ENCODE measurements at regions not wholly inside any gene's neighbourhood (a gene's known extent, or its start where the extent isn't known, plus 50 kb on each side); places are given as distances from the start of the nearest gene placed in this dataset.

DNA sequence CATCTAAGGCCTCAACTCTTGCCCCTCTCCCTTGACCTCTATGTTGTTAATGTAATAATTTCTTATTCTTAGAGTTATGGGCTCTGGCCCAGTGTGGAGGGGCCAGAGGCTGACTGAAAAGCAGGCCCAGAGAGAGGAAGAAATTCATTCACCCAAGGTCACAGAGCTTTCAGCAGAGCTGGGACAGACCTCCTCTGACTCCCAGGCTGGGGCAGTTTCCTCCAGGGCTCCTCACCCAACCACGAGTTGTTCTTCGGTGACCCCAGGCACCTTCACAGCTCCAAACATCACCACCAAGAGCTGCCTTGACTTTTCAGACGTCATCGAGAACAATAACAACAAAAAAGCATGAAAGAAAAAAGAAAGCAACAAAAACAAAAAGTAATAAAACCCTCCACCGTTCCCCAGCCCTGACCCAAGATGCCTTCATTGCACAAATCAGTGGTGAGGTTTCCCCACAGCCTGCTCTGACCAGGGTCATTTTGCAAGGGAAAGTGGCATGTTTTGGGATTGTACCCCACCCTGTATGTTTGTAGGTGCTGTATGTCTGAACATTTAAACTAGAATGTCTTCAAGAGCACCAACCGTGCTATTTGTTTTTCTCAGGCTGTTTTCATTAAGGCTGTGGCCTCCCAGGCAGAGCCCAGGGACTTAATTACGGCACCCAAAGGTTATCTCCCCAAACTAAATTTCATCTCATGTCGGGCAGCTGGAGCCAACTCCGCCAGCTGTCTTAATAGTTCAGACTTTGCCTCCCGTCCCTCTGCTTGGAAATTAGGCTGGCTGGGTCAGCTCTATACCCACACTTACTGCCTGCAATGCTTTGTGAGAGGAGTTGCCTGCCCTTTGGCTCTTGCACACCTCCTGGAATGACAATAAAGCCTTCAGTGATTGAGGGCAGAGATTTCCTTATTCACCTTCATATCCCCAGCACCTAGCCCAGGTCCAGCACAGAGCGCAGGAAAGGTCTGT lies 173.8 kb downstream of the RPLP1 start:
- H3K14ac ChIP-seq (replicated peaks; ENCODE audit: low read depth, low read length), result no peak overlapping the region
- dilution Hi-C loops (cut with HindIII; ENCODE audit: low sequenced_read_pairs, unreplicated experiment), result no loop called here
- no peak overlapping the region for H2AK9ac ChIP-seq (replicated peaks; ENCODE audit: low read depth, low read length, poor library complexity)
- H3K9me1 ChIP-seq (ENCODE audit: insufficient read depth, low read length), result 0 out of 2 replicates have a peak, but pooled peaks cover 3% of the 10 kb centered on the region
- no peaks in the 10 kb centered on the region for H4K20me1 ChIP-seq (ENCODE audit: insufficient read depth, low read length)
- peaks cover 52% of the 10 kb centered on the region for H3K27me3 ChIP-seq (ENCODE audit: control insufficient read depth, insufficient read depth, low read length)
- no peak overlapping the region for H3K23ac ChIP-seq (ENCODE audit: low read depth, low read length)
- ATAC-seq (ENCODE audit: low read depth), result no peak
- BruUV-seq (replicated peaks), result no TSS peak
- H2BK15ac ChIP-seq (ENCODE audit: low read depth, low read length), result no peak overlapping the region
- H2BK120ac ChIP-seq (ENCODE audit: low read depth, low read length), result no peak overlapping the region
- no peak overlapping the region for H3K4me3 ChIP-seq (ENCODE audit: insufficient read depth, low read depth, low read length)
- no peak overlapping the region for H3K4ac ChIP-seq (ENCODE audit: low read depth, low read length)
- no peak for DNase-seq
- WGBS, 2 experiments (ENCODE audit: extremely low coverage in 2 of 2, insufficient read length in 1 of 2), result 53% methylated on average over 2 of the region's 11 CpGs; no CpG with 5 or more reads in 1 of the 2 experiments
- in situ Hi-C loops (cut with MboI; ENCODE audit: low sequenced_read_pairs), result no loop called here
- no peak overlapping the region for H3K56ac ChIP-seq (ENCODE audit: extremely low read depth, insufficient read depth, low read length)
- no peak overlapping the region for H2BK5ac ChIP-seq (ENCODE audit: low read depth, low read length, poor library complexity, severe bottlenecking)
- H2BK20ac ChIP-seq (ENCODE audit: low read depth, low read length), result no peak overlapping the region
- no peak overlapping the region for H3K18ac ChIP-seq (ENCODE audit: low read depth, low read length)
- H2AK5ac ChIP-seq (ENCODE audit: low read depth, low read length), result no peak overlapping the region
- 0 out of 2 replicates have a peak, but pooled peaks cover 2% of the 10 kb centered on the region for H3K9me3 ChIP-seq (ENCODE audit: control insufficient read depth, insufficient read depth, low read length)
- no peak overlapping the region for H3K9ac ChIP-seq (ENCODE audit: low read depth, low read length)
- no peak overlapping the region for H4K91ac ChIP-seq (ENCODE audit: insufficient read depth, low read depth, low read length)
- no peaks in the 10 kb centered on the region for H3K79me1 ChIP-seq (ENCODE audit: low read depth in 1 of 2, low read length in 2 of 2)
- H3K36me3 ChIP-seq (ENCODE audit: control insufficient read depth, insufficient read depth, low read length), result no peaks in the 10 kb centered on the region
- intact Hi-C loops (cut with micrococcal nuclease), result no loop called here
- POLR2A ChIA-PET (ENCODE audit: unreplicated experiment), result no interaction called here
- H3K27ac ChIP-seq (ENCODE audit: insufficient read depth, low read length), result no peak overlapping the region
- H4K8ac ChIP-seq (ENCODE audit: low read depth in 2 of 2, low read length in 2 of 2), result no peak overlapping the region
- no peak overlapping the region for H3K4me2 ChIP-seq (ENCODE audit: low read depth, low read length)
- H2AFZ ChIP-seq (replicated peaks; ENCODE audit: low read length, poor library complexity), result no peak overlapping the region
- H3K4me1 ChIP-seq (ENCODE audit: control insufficient read depth, insufficient read depth, low read length), result no peaks in the 10 kb centered on the region
- no peak overlapping the region for H4K5ac ChIP-seq (ENCODE audit: low read depth, low read length)
- CTCF ChIA-PET, result no interaction called here
- TF ChIP-seq MAZ (IDR thresholded peaks at IDR 0.05; ENCODE audit: borderline replicate concordance, low read depth, low read length) (no peak), RAD21 (IDR thresholded peaks at IDR 0.05; ENCODE audit: low read length) (no peak), MXI1 (IDR thresholded peaks at IDR 0.05; ENCODE audit: borderline replicate concordance, low read depth, low read length) (no peak), POLR2A (IDR thresholded peaks at IDR 0.05; ENCODE audit: low read depth, low read length) (no peak), CHD1 (IDR thresholded peaks at IDR 0.05; ENCODE audit: low read depth, low read length) (no peak), RFX5 (IDR thresholded peaks at IDR 0.05; ENCODE audit: low read depth, low read length) (no peak), CEBPB (IDR thresholded peaks at IDR 0.05; ENCODE audit: low read depth, low read length) (no peak), NFE2L2 (IDR thresholded peaks at IDR 0.05; ENCODE audit: low read depth, low read length) (no peak), SMC3 (IDR thresholded peaks at IDR 0.05; ENCODE audit: low read depth, low read length) (no peak), FOS (IDR thresholded peaks at IDR 0.05; ENCODE audit: low read depth, low read length) (no peak), RCOR1 (IDR thresholded peaks at IDR 0.05; ENCODE audit: insufficient replicate concordance, low read length) (no peak), BHLHE40 (IDR thresholded peaks at IDR 0.05; ENCODE audit: low read depth, low read length) (no peak)
- TF ChIP-seq, protein P1, sequence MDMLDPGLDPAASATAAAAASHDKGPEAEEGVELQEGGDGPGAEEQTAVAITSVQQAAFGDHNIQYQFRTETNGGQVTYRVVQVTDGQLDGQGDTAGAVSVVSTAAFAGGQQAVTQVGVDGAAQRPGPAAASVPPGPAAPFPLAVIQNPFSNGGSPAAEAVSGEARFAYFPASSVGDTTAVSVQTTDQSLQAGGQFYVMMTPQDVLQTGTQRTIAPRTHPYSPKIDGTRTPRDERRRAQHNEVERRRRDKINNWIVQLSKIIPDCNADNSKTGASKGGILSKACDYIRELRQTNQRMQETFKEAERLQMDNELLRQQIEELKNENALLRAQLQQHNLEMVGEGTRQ (IDR thresholded peaks at IDR 0.05; ENCODE audit: low read depth, low read length), result no peak
- TF ChIP-seq, protein P2, sequence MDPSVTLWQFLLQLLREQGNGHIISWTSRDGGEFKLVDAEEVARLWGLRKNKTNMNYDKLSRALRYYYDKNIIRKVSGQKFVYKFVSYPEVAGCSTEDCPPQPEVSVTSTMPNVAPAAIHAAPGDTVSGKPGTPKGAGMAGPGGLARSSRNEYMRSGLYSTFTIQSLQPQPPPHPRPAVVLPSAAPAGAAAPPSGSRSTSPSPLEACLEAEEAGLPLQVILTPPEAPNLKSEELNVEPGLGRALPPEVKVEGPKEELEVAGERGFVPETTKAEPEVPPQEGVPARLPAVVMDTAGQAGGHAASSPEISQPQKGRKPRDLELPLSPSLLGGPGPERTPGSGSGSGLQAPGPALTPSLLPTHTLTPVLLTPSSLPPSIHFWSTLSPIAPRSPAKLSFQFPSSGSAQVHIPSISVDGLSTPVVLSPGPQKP (IDR thresholded peaks at IDR 0.05; ENCODE audit: borderline replicate concordance, low read depth, low read length), result no peak
- TF ChIP-seq, protein P3, sequence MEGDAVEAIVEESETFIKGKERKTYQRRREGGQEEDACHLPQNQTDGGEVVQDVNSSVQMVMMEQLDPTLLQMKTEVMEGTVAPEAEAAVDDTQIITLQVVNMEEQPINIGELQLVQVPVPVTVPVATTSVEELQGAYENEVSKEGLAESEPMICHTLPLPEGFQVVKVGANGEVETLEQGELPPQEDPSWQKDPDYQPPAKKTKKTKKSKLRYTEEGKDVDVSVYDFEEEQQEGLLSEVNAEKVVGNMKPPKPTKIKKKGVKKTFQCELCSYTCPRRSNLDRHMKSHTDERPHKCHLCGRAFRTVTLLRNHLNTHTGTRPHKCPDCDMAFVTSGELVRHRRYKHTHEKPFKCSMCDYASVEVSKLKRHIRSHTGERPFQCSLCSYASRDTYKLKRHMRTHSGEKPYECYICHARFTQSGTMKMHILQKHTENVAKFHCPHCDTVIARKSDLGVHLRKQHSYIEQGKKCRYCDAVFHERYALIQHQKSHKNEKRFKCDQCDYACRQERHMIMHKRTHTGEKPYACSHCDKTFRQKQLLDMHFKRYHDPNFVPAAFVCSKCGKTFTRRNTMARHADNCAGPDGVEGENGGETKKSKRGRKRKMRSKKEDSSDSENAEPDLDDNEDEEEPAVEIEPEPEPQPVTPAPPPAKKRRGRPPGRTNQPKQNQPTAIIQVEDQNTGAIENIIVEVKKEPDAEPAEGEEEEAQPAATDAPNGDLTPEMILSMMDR (conservative IDR thresholded peaks at IDR 0.05; ENCODE audit: low read depth, low read length), result no peak
